A204.1 (cell line): ENCODE measurements at regions not wholly inside any gene's neighbourhood (a gene's known extent, or its start where the extent isn't known, plus 50 kb on each side); places are given as distances from the start of the nearest gene placed in this dataset.

Source experiments
- FAIRE-seq: peaks from 2 replicates; lab custom pipeline; 2012; peaks lifted over from hg19 to GRCh38; lab: Jason Lieb, UNC

DNA sequence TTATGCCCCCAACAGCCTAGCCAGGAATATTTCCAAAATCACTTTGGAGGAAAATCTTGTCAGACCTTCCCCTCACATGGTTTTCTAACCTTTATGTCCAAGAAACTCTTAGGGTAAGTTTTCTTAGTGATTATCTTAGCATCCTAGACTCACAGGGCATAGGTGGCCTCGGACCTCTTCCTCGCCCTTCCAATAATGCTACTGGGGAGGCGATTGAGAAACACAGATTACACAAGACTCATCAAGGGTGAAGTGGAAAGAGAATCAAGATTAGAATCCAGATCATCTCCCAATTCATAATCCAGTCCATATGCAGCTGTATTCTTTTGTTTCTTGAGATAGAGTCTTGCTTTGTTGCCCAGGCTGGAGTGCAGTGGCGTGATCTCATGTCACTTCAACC is 358.4 kb upstream of the CDH5 start:
- no peak for FAIRE-seq

DNA sequence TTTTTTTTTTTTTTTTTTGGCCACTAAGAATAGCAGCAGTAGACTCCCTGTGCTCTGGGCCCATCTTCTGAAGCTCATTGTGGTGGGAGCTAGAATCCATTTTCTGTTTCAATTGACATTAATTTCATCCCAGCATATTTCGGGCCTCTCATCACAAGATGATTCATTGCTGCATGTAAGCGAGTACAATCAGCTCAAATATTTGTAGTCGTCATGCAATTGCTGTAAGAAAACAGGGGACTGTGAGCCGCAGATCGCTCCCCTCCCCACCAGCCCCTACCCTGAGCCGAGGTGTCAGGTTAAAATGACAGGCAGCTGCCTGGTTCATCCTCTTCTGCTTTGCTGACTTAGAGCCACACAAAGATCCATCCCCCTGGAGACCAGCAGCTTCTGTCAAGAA is 358.8 kb upstream of the CDH5 start:
- FAIRE-seq: no peak

DNA sequence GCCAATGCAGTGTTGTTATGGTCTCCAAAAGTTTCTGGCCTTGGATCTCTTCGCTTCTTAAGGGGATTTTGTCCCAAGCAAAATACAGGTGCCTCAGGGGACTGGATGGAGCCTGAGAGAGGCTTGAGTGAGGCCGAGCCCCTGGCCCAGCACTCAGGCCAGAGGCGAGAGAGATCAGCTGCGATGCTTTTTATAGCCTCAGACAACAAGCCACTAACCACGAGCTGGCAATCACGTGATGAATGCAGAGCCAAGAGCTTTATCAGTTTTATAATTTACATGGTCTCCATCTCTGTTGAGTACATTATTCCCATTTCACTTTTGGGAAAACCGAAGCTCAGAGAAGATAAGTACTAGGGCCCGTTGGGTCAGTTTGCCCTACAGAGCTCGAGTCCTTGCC is 360.0 kb upstream of the CDH5 start:
- no peak for FAIRE-seq

DNA sequence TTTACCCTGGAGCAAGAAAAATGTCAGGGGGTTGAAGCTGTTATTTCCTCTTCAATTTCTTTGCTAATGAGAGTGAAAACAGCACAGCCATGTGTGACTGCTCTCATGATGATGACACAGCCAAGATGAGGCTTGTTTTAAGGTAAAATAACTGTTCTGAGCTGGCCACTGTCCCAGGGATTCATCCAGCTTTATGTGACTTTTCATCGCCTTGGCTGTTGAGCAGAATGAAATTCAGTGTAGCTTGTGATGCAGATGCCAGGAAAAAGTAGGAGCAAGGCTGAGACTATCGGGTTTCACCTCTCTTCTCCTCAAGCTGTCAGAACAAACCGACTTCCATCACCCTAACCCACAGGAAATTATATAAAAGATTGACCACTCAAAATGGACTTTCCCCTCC is 361.8 kb upstream of the CDH5 start:
- no peak for FAIRE-seq

DNA sequence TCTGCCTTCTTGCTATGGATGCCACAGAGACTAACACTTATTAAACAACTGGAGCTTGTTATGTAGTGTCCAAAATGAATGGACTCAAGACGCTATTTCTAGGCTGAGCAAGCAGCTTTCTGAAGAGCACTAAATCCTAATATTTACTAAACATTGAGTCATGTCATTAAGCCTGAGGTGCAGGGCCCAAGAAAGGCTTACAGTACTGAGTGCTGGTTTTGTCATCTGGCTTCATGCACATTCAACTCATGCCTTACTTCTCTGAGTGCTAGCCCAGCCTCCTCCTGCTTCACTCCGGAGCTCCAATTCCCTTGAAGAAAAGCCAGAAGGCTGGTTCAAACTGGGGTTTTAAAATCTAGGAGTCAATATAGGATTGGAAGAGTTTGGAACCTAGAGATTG is 363.3 kb upstream of the CDH5 start:
- FAIRE-seq: no peak

DNA sequence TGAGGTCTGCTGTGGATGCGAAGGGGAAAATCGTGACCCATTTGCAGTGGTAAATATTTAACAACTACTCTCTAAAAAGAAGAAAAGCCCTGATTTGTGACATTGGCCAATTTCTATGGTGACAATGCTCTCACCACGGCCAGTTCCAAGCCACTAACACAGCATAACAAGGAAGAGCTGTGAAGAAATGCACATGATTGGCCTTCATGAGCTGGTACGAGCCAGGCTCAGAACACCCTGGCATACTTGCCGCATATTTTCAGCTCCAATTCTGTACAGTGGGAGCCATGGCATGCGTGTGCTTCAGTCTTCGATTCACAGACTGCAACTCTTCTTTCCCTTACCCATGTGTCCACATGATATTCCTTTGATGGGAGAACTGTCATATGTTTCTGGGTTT is 363.9 kb upstream of the CDH5 start:
- FAIRE-seq: no peak

DNA sequence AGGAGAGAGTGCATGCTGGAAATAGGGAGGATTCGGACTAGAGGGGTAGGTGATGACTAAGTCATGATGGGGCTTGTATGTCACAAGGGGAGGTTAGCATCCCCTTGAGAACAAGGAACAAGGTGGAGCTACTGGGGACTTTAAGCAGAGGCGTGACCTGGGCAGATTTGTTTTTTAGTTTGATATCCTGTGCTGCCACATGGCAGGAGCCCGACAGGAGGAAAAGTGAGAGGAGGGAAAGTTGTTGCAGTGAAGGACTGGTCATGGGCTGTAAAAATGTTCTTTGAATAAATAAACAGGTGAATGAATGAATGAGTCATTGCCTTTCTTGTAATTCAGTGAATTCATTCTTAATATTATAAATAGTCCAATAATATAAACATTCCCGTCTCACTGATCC is 365.1 kb upstream of the CDH5 start:
- no peak for FAIRE-seq

DNA sequence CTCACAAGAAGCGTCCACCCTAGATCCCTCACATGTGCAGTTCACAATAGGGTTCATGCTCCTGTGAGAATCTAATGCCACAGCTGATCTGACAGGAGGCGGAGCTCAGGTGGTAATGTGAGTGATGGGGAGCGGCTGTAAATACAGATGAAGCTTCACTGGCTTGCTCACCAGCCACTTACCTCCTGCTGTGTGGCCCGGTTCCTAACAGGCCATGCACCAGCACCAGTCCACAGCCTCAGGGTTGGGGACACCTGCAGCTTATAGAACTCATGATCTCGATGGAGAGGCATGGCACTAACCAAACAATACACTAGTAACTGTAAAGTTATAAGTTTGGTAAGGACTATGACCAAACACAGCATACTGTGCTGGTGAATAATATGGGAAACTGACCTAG is 368.0 kb upstream of the CDH5 start:
- no peak for FAIRE-seq

DNA sequence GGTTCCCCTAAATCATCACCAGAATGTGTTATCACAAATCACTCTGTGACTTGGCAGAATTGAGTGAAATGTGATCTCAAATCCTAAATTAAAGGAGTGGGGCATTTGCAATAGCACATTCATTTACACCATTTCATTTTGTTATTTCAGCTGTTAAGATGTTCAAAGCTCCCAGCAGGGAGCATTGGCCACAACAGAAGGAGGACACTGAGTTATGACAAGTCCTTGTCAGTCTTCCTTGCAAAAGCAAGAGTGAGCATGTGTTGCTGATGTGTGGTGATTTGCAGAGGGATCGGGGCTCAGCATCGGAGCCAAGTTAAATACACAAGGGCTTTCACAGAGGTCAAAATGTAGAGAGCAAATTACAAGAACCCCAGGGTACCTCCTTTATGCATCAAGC is 372.2 kb upstream of the CDH5 start:
- FAIRE-seq: no peak

DNA sequence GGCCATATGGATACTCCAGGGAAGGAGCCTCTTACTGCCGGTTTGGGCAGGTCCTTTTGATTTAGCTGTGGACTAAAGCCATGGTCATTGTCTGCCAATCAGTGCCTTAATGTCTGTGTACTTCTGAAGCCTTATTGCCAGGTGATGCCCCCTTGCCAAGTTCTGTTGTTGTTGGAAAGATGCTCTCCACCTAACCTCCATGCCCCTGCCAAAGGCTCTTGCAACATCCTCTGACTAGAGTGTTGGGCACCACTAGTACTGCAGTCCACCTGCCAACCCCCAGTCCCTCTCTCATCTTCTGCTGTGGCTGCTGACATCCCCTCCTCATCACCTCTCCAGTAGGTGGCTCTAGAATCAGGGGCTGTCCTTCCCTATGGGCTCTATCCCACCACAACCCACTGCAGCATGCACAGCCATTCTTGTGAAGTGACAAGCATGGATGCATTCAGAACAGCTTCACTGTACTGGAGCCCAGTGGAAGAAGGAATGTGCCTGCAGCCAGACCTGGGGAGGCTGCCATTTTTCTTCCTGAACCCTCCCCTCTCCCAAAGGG is 375.3 kb upstream of the CDH5 start:
- no peak for FAIRE-seq

DNA sequence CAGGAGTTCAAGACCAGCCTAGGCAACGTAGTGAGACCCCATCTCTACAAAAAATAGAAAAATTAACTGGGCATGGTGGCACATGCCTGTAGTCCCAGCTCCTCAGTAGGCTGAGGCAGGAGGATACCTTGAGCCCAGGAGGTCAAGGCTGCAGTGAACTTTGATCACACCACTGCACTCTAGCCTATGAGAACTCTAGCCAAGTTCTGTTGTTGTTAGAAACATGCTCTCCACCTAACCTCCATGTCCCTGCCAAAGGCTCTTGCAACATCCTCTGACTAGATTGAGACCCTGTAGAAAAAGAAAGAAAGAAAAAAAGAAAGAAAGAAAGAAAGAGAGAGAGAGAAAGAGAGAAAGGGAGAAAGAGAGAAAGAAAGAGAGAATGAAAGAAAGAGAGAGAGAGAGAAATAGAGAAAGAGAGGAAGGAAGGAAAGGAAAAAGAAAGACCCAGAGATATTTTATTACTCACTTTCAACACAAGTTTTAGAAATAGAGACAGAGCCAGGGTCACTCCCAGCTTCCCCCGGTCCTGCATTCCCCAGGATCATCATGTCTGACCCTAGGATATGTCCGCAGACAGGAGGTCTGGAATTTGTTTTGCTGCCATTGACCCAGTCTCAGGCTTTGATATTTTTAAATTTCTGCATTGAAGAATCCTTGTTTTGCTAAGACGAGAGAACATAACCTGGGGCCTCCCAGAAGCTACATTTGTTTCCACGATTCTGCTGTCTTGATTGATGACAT is 376.5 kb upstream of the CDH5 start:
- FAIRE-seq: no peak

DNA sequence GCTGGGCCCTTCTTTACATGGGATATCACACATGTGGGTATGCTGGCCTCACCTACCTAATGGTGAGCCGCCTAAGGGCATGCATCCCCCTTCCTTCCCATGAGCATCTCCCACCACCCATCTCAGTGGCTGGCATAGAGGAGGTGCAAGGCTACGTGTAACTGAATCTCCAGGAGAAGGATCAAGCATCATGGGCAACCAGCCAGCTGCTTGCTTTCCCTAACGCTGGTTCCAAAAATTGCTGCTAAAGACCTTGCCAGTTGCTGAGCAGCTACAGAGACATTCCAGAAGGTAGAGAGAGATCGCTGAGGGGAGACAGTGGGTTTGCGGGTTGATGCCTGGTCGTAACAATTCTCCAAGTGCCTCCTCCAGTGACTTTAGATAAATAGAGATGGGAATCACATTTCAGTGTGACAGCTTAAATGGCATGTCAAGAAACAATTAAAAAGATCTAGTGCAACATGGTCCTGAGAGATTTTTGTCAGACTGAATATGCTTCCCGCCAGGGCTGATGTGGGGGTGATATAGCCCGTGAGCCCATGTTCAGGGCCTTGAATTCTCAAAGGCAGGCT is 378.4 kb upstream of the CDH5 start:
- no peak for FAIRE-seq

DNA sequence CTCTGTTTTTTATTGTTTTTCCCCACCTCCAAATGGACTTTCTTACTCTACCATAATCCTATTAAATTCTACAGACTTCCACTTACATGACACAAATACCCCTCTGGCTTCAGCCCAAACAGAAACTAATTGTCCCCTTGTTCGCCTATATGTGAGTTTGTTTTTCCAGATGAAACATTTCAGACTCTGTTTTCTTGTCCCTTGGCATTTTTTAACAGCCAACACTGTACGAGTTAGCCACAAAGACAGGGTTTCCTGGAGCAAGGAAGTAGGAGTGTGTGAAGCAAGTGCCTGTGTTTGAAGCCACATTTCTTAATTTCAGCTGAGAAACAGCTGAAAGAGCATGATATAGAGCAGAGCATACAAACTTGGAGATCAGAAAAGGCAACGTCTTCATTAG is 382.2 kb upstream of the CDH5 start:
- FAIRE-seq: no peak

DNA sequence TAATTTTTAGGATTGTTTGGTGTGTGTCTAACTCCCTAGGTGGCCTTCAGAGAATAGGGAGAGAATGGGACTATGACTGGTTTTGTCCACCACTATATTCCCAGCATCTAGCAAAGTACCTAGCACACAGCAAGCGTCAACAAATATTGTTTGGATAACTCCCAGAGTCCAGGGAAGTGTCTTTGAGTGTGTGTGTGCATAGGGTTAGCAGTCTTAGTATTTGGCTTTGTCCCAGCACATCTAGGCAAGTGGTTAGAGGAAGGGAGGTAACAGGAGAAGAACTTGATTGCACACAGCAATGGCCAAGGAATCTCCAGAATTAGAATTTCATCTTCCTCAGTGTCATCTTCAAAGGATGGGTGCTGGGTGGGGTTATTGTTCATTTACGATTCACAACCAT is 385.4 kb upstream of the CDH5 start:
- no peak for FAIRE-seq

DNA sequence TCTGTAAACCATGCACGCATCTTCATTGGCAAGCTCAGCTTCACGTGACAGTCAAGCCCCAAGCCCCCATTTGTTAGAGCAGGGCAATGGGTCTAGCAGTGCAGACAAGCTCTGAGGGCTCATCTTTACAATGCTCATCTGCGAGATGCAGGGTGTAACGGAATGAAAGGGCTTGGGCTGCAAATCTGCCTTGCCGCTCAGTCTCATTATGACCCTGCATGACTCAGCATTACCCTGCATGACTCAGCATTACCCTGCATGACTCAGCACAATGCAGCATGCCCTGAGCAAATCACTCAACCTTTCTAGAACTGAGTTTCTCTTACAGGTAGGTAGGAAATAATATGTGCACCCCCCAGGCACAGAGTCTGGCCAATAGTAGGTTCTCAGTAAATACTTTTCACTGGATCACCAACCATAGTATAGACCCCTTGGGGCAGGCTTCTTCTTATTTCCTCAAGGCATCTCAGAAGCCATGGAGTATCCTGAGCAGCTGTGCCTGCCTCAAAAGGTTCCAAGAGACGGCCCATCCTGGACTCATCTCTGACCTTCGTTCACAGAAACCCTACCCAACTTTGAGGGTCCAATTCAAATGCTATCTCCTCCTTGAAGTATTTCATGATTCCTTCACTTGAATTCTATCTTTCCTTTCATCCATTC is 391.3 kb upstream of the CDH5 start:
- FAIRE-seq: no peak

DNA sequence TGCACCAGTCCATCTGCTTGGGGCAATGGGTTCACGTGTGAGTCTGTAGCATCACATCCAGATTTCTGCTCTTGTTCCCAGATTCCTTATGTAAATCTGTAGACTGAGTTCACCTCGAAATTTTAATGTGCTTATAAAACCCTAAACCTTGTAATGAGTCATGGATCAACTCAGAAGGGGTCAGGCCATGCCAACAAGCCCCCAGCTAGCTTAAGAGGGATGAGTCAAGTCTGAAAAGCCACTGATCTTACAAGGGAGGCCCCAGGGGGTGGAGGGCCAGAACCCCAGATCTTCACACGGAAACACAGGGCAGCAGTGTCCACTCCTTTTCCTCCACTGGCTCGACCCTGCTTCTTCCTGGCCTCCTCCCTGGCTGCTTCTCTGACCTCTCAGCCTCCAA is 399.1 kb upstream of the CDH5 start:
- FAIRE-seq: no peak

DNA sequence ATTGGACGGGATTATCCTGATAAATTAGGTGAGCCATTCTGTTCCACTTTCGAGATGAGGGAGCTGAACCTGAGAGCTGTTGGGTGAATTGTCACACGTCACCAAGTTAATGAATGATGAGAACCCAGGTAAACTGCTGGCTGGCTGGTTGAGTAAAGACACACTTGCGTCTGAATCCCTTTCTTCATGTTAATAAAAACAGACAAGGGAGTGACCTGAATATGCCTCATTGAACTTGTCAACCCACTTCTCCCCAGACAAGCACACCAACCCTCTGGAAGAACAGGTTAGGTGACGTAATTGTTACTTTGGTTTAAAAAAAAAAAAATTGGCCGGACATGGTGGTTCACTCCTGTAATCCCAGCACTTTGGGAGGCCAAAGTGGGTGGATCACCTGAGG is 400.9 kb upstream of the CDH5 start:
- FAIRE-seq: no peak

DNA sequence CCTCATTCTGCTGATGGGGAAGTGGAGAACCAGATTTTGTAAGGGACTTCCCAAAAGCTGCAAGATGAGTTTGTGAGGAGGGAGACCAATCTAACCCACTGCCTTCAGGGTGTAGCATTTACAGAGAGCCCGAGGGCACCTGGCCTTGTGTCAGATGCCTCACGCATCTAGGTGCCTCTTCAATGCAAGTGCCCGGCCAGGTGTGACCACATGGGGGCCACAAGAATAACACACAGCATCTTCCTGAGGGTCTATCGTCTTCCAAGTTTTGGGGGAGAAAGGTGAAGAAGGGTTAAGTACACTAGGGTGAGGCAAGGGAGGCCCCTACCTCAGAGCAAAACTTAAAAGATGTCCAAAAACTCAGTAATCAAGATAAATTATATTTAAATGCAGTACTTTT is 401.7 kb upstream of the CDH5 start:
- no peak for FAIRE-seq

DNA sequence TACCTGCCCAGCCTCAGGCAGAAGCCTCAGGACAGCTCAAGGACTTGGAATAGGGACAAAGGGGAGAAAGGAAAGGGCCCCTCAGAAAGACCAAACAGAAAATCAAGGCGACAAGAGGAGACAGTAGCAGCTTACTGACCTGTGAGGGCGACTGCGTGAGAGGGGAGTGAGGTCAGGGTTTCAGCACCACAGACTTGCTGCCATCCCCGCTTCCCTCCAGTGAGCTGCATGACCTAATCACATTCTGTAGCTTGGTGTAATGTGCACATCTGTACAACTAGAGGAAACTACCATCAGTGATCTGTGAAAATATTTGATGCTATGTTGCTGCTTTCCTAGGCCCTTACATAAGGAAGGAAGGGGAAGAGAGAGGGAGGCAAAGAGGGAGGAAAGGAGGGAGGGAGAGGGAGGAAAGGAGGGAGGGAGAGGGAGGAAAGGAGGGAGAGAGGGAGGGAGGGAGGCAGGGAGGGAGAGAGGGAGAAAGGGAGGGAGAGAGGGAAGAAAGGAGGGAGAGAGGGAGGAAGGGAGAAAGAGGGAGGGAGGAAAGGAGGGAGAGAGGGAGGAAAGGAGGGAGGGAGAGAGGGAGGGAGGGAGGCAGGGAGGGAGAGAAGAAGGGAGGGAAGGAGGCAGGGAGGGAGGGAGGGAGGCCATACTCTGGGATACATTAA is 404.9 kb upstream of the CDH5 start:
- no peak for FAIRE-seq

DNA sequence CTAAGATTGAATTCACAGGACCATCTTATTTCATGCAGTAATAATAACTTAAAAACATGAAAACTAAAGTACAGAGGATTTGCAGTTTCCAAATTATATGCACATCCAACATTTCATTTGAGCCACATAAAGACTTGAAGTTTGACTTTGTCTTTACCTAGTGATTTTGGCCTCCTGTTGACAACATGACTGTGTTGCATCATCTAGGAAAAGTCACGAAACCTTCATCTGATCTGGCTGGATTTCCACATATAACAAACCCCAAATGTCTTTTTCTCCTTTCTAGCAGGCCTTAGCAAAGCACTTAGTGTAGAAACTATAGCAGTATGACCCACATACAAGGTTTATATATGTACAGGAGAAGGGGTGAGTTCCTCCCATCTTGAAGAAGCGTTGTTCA is 406.5 kb upstream of the CDH5 start:
- FAIRE-seq: no peak

DNA sequence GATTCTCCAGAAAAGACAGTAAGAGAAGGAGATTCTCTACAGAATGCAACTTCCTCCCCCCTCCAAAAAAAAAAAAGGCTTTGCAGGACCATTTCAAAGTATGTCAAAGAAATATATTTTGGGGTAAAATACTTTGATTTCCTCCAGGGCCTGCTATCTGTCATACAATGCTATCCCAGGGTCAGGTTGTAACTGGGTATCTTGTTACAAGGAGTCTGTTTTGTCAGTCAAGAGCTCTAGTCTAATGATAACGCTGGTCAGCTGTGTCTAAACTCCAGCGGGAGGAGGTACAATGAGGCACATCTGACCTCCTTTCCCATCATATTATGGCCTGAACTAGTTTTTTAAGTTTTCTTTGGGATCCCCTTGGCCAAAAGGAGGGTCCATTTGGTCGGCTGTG is 408.4 kb upstream of the CDH5 start:
- no peak for FAIRE-seq

DNA sequence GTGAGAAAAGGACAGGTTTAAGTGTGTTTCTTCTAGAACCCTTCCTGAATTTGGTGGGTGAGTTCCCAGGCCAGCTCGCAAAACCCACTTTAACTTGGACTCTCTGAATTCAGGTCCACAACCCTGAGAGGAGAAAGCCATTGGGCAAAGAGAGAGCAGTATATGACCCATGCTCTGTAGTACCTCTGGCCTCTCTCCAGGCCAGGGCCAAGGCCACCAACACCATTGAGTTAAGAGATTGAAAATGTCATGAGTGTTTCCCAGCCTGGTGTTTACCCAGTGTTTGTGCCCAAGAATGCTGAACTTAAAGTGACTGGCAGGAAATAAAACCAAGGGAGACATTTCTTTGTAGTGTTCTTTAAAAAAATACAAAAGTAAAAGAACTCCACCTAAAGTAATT is 410.4 kb upstream of the CDH5 start:
- no peak for FAIRE-seq

DNA sequence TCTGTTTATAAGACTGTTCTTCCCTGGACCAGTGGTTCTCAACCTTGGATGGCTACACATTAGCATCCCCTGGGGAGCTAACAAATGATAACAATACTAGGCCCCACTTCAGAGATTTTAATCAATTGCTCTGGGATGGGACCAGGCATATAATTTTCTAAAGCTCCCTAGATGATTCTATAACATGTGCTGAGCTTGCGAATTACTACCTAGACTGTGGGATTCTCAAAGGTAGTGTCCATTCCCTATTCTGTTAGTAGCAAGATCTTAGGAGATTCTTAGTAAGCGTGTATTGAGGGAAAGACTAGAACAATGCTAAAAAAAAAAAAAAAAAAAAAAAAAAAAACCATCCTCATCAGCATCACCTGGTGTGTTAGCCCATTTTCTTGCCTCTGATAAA is 412.0 kb upstream of the CDH5 start:
- no peak for FAIRE-seq
